GM23248 (cell line): ENCODE measurements at regions not wholly inside any gene's neighbourhood (a gene's known extent, or its start where the extent isn't known, plus 50 kb on each side); places are given as distances from the start of the nearest gene placed in this dataset.
A peak's percentile ranks its signal among the peaks of the same experiment; 100 is the strongest.

Experiments used
- DNase-seq: peaks from one replicate; pipeline ENCODE4 v3.0.0-alpha.2; 2015
- H2AFZ ChIP-seq: fragments of 200-600 bp; sonication (generic); 2 replicates; pipeline ENCODE4 v1.6.1; 2016; ENCODE audit warnings: antibody characterized with exemption
- H3F3A ChIP-seq: fragments of 200-600 bp; sonication (generic); 2 replicates; pipeline ENCODE4 v1.6.1; 2016; ENCODE audit warnings: mild to moderate bottlenecking, antibody characterized with exemption, mixed run types; ENCODE audit not compliant: insufficient read depth
- H3K27ac ChIP-seq: fragments of 200-600 bp; sonication (generic); 2 replicates; pipeline ENCODE4 v1.5.1; 2016; ENCODE audit warnings: mild to moderate bottlenecking
- H3K27me3 ChIP-seq: fragments of 200-600 bp; sonication (generic); replicated peaks from 2 replicates; pipeline ENCODE4 v1.6.1; 2016; ENCODE audit warnings: mild to moderate bottlenecking; ENCODE audit not compliant: insufficient read depth
- H3K36me3 ChIP-seq: fragments of 200-600 bp; sonication (generic); 2 replicates; pipeline ENCODE4 v1.6.1; 2016; ENCODE audit warnings: low read depth, mild to moderate bottlenecking
- H3K4me1 ChIP-seq: fragments of 200-600 bp; sonication (generic); 2 replicates; pipeline ENCODE4 v1.6.1; 2016; ENCODE audit warnings: mild to moderate bottlenecking; ENCODE audit not compliant: insufficient read depth
- H3K4me2 ChIP-seq: fragments of 200-600 bp; sonication (generic); one replicate; pipeline ENCODE4 v1.6.1; 2016; ENCODE audit warnings: mild to moderate bottlenecking; ENCODE audit not compliant: unreplicated experiment
- H3K4me3 ChIP-seq: fragments of 200-600 bp; sonication (generic); 2 replicates; pipeline ENCODE4 v1.5.1; 2016; ENCODE audit warnings: mild to moderate bottlenecking
- H3K79me2 ChIP-seq: fragments of 200-600 bp; sonication (generic); 2 replicates; pipeline ENCODE4 v1.6.1; 2016; ENCODE audit warnings: mild to moderate bottlenecking; ENCODE audit not compliant: insufficient read depth
- H3K9ac ChIP-seq: fragments of 200-600 bp; sonication (generic); 2 replicates; pipeline ENCODE4 v1.6.1; 2016; ENCODE audit warnings: mild to moderate bottlenecking
- H3K9me2 ChIP-seq: fragments of 200-600 bp; sonication (generic); 2 replicates; pipeline ENCODE4 v1.6.1; 2016; ENCODE audit warnings: mixed run types, mild to moderate bottlenecking, moderate library complexity; ENCODE audit not compliant: insufficient read depth
- H3K9me3 ChIP-seq: fragments of 200-600 bp; sonication (generic); one replicate; pipeline ENCODE4 v1.6.1; 2017; ENCODE audit warnings: low read depth
- H4K20me1 ChIP-seq: fragments of 200-600 bp; sonication (generic); 2 replicates; pipeline ENCODE4 v1.6.0; 2016; ENCODE audit not compliant: insufficient read depth
- EZH2 ChIP-seq: fragments of 200-600 bp; sonication (generic); IDR thresholded peaks from 2 replicates; pipeline ENCODE4 v1.6.1; 2018; ENCODE audit warnings: antibody characterized with exemption, mild to moderate bottlenecking; ENCODE audit not compliant: insufficient read depth, poor library complexity, severe bottlenecking
- EZH2phosphoT487 ChIP-seq: fragments of 200-600 bp; sonication (generic); IDR thresholded peaks from 2 replicates; pipeline ENCODE4 v1.6.1; 2018; ENCODE audit warnings: antibody characterized with exemption, moderate library complexity, mild to moderate bottlenecking, low read depth; ENCODE audit not compliant: insufficient read depth
- WGBS, 2 experiments: methylation state at CpG; one replicate each; pipeline ENCODE4 v1.1.6; 2015 to 2017; ENCODE audit warnings: low lambda C conversion rate in 2 of 2, low coverage in 1 of 2; ENCODE audit errors: missing lambda C conversion rate in 2 of 2; 5-methylcytosine and 5-hydroxymethylcytosine counted together
- in situ Hi-C: fragments of 300-500 bp; cut with MboI; formaldehyde crosslinking; loops from 2 replicates; pipeline ENCODE4 v1.15.0; 2020

GRCh38 chr21:41601573-41602368 lies 93.8 kb upstream of the TMPRSS2 start:
- no peak overlapping the region for H3K4me3 ChIP-seq
- no peaks in the 10 kb centered on the region for H3K4me1 ChIP-seq
- DNase-seq = peak; percentile 62
- no peak overlapping the region for H3K9ac ChIP-seq
- TF ChIP-seq EZH2phosphoT487 = no peak
- TF ChIP-seq EZH2 = no peak
- no peak overlapping the region for H3K27ac ChIP-seq
- no peaks in the 10 kb centered on the region for H3K9me3 ChIP-seq
- no peaks in the 10 kb centered on the region for H3K9me2 ChIP-seq
- 28 to 31% methylated on average over 11 of the region's 11 CpGs for WGBS, 2 experiments
- no peaks in the 10 kb centered on the region for H3K36me3 ChIP-seq
- H4K20me1 ChIP-seq = no peaks in the 10 kb centered on the region
- in situ Hi-C loops = loop anchor here (10.0 kb wide), 1 partner anchor 523 kb away; no protein-coding TSS in a partner anchor
- H3K4me2 ChIP-seq = no peak overlapping the region
- H3F3A ChIP-seq = no peaks in the 10 kb centered on the region
- peaks cover 5% of the 10 kb centered on the region; the same call in 1 of the 2 replicates for H3K27me3 ChIP-seq
- H3K79me2 ChIP-seq = no peaks in the 10 kb centered on the region
- no peak overlapping the region for H2AFZ ChIP-seq

DNA sequence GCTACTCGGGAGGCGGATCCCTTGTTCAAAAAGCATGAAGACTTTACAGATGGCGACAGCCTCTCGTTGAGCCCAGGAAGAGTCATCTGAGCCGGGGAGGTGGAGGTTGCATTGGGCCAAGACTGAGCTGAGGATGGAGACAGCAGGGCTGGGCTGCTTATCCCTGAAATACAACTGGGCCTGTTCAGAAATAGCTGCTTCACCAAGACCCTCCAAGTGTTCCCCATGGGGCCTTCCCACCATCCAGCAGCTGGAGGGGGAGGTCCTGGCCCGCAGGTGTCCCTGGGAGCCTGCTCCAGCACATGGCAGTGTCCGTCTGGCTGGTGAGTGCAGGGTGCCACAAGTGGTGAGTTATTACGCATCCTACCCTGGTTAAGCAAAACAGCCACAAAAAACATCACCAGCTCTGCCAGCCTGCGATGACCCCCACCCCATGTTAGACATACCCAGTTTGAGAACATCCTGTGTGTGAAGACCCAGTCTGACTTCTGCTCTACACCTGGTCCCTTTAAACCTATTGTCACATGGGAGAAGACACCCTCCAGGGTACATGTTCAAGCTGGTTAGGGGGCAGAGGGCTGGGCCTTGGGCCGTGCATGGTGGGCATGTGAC lies 93.1 kb upstream of the TMPRSS2 start:
- Histone ChIP-seq H3F3A (no peaks in the 10 kb centered on the region), H2AFZ (no peak overlapping the region), H3K9me3 (no peaks in the 10 kb centered on the region), H3K9ac (no peak overlapping the region), H4K20me1 (no peaks in the 10 kb centered on the region), H3K4me2 (no peak overlapping the region), H3K79me2 (no peaks in the 10 kb centered on the region), H3K4me3 (no peak overlapping the region), H3K27ac (no peak overlapping the region), H3K27me3 (peaks cover 5% of the 10 kb centered on the region; the same call in 1 of the 2 replicates), H3K4me1 (no peaks in the 10 kb centered on the region), H3K36me3 (no peaks in the 10 kb centered on the region), H3K9me2 (no peaks in the 10 kb centered on the region)
- in situ Hi-C loops = loop anchor here (10.0 kb wide), 1 partner anchor 524 kb away; no protein-coding TSS in a partner anchor
- DNase-seq = no peak
- TF ChIP-seq EZH2phosphoT487 (no peak), EZH2 (no peak)
- 65 to 66% methylated on average over 10 of the region's 10 CpGs for WGBS, 2 experiments

DNA sequence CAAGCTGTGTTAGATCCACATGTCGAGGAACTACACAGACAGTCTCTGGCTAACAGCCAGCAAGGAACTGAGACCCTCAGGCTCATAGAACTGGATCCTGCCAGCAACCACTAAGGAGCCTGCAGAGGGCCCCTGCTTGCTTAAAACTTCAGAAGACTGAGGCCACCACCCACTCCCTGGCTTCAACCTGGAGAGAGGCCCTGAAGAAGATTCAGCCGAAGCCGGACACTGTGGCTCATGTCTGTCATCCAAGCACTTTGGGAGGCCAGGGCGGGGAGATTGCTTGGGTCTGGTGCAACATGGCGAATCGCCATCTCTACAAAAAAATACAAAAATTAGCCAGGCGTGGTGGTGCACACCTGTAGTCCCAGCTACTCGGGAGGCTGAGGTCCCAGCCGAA lies 92.6 kb upstream of the TMPRSS2 start:
- DNase-seq = no peak
- Histone ChIP-seq H3K9me2 (no peaks in the 10 kb centered on the region), H3K9me3 (no peaks in the 10 kb centered on the region), H3K4me1 (no peaks in the 10 kb centered on the region), H2AFZ (no peak overlapping the region), H3K4me2 (no peak overlapping the region), H3K27ac (no peak overlapping the region), H3F3A (no peaks in the 10 kb centered on the region), H3K27me3 (peaks cover 5% of the 10 kb centered on the region; the same call in 1 of the 2 replicates), H3K4me3 (no peak overlapping the region), H3K9ac (no peak overlapping the region), H4K20me1 (no peaks in the 10 kb centered on the region), H3K79me2 (no peaks in the 10 kb centered on the region), H3K36me3 (no peaks in the 10 kb centered on the region)
- in situ Hi-C loops = loop anchor here (10.0 kb wide), 1 partner anchor 524 kb away; no protein-coding TSS in a partner anchor
- 82 to 84% methylated on average over 9 of the region's 9 CpGs for WGBS, 2 experiments
- no peak for TF ChIP-seq EZH2phosphoT487
- TF ChIP-seq EZH2 = no peak

GRCh38 chr21:41600116-41600515 lies 92.2 kb upstream of the TMPRSS2 start:
- no peaks in the 10 kb centered on the region for H3F3A ChIP-seq
- H3K4me2 ChIP-seq = no peak overlapping the region
- H2AFZ ChIP-seq = no peak overlapping the region
- 75 to 81% methylated on average over 7 of the region's 7 CpGs for WGBS, 2 experiments
- no peak for TF ChIP-seq EZH2
- no peak for TF ChIP-seq EZH2phosphoT487
- H3K27me3 ChIP-seq = peaks cover 6% of the 10 kb centered on the region; the same call in 1 of the 2 replicates
- no peak for DNase-seq
- no peaks in the 10 kb centered on the region for H3K36me3 ChIP-seq
- H4K20me1 ChIP-seq = no peaks in the 10 kb centered on the region
- no peak overlapping the region for H3K9ac ChIP-seq
- no peak overlapping the region for H3K4me3 ChIP-seq
- no peak overlapping the region for H3K27ac ChIP-seq
- in situ Hi-C loops = loop anchor here (10.0 kb wide), 1 partner anchor 525 kb away; no protein-coding TSS in a partner anchor
- no peaks in the 10 kb centered on the region for H3K9me2 ChIP-seq
- no peaks in the 10 kb centered on the region for H3K9me3 ChIP-seq
- H3K79me2 ChIP-seq = no peaks in the 10 kb centered on the region
- no peaks in the 10 kb centered on the region for H3K4me1 ChIP-seq
